ENCODE measurements at regions not wholly inside any gene's neighbourhood (a gene's known extent, or its start where the extent isn't known, plus 50 kb on each side); places are given as distances from the start of the nearest gene placed in this dataset.

GRCh38 chr16:72664509-72665408, 383.2 kb downstream of the ZFHX3 start (continued):
- TF ChIP-seq ZNF311 (CRISPR knock-in tag; IDR thresholded peaks at IDR 0.05) (no peak), ARID1B (IDR thresholded peaks at IDR 0.05) (no peak), TRIM28 (IDR thresholded peaks at IDR 0.05) (no peak), ZBTB26 (CRISPR knock-in tag; IDR thresholded peaks at IDR 0.05) (no peak), FUS (optimal IDR thresholded peaks at IDR 0.05; ENCODE audit: low read depth, low read length) (no peak), PYGO2 (tag; IDR thresholded peaks at IDR 0.05) (no peak), RFX5 (IDR thresholded peaks at IDR 0.05; ENCODE audit: low read depth, low read length) (no peak), GTF2E2 (tag; IDR thresholded peaks at IDR 0.05) (no peak), PRPF4 (IDR thresholded peaks at IDR 0.05; ENCODE audit: insufficient read depth, low read depth, low read length, poor library complexity, severe bottlenecking) (no peak), GMEB1 (CRISPR knock-in tag; IDR thresholded peaks at IDR 0.05) (0 out of 2 replicates have a peak, but pooled peaks have one; percentile 58), IFI16 (CRISPR knock-in tag; IDR thresholded peaks at IDR 0.05) (no peak), RBM17 (IDR thresholded peaks at IDR 0.05; ENCODE audit: borderline replicate concordance, low read depth, low read length) (no peak), BDP1 (IDR thresholded peaks at IDR 0.05; ENCODE audit: insufficient read depth, insufficient read length) (no peak), FOXJ2 (tag; IDR thresholded peaks at IDR 0.05) (no peak), MLLT1 (IDR thresholded peaks at IDR 0.05) (0 out of 4 replicates have a peak, but pooled peaks of 1 of the 2 experiments have one; percentile 18), HCFC1 (IDR thresholded peaks at IDR 0.05; ENCODE audit: low read depth, low read length) (peak; percentile 21; the same call in 1 of the 2 replicates), CTBP1 (IDR thresholded peaks at IDR 0.05; ENCODE audit: borderline replicate concordance) (no peak), CHD2 (IDR thresholded peaks at IDR 0.05; ENCODE audit: low read depth, low read length) (peak; percentile 73), ZFPM2 (CRISPR knock-in tag; IDR thresholded peaks at IDR 0.05) (no peak), ETV6 (IDR thresholded peaks at IDR 0.05; ENCODE audit: borderline replicate concordance in 1 of 2, low read depth in 2 of 2, low read length in 1 of 2) (no peak), ETV6 (CRISPR knock-in tag; IDR thresholded peaks at IDR 0.05; ENCODE audit: borderline replicate concordance) (no peak), KLF10 (CRISPR knock-in tag; IDR thresholded peaks at IDR 0.05) (no peak), PTRF (tag; IDR thresholded peaks at IDR 0.05) (no peak), NUFIP1 (IDR thresholded peaks at IDR 0.05; ENCODE audit: partially characterized antibody) (no peak), MBD1 (CRISPR knock-in tag; IDR thresholded peaks at IDR 0.05) (no peak)

Measured in K562 (cell line).